GM18873 (cell line): ENCODE measurements at regions not wholly inside any gene's neighbourhood (a gene's known extent, or its start where the extent isn't known, plus 50 kb on each side); places are given as distances from the start of the nearest gene placed in this dataset.
"Not testable (repeated sequence)": the region's sequence is repeated elsewhere in the genome, so short reads cannot be mapped to it uniquely, and the experiment has no call there.

Experiments
- ATAC-seq: cut with Tn5 transposase; IDR thresholded peaks from one replicate; pipeline ENCODE4 v1.9.1; 2021; ENCODE audit warnings: mild to moderate bottlenecking, moderate library complexity, moderate number of reproducible peaks; ENCODE audit not compliant: unreplicated experiment, low FRiP score

GRCh38 chr4:140219567-140219966, 65.6 kb upstream of the MAML3 start:
- no peak for ATAC-seq

- not testable (repeated sequence) for ATAC-seq
Measured at GRCh38 chr4:140219070-140219469, 65.1 kb upstream of the MAML3 start.

- no peak for ATAC-seq
Measured at GRCh38 chr4:140213749-140214148, 59.8 kb upstream of the MAML3 start.

GRCh38 chr4:140213116-140213515, 59.1 kb upstream of the MAML3 start:
- ATAC-seq: no peak

- no peak for ATAC-seq
Measured at GRCh38 chr4:140212646-140213045, 58.7 kb upstream of the MAML3 start.

GRCh38 chr4:140212194-140212593, 58.2 kb upstream of the MAML3 start:
- no peak for ATAC-seq

- no peak for ATAC-seq
Measured at GRCh38 chr4:140211693-140212092, 57.7 kb upstream of the MAML3 start.

- ATAC-seq: no peak
Measured at GRCh38 chr4:140211161-140211560, 57.2 kb upstream of the MAML3 start.

- no peak for ATAC-seq
Measured at GRCh38 chr4:140208921-140209320, 54.9 kb upstream of the MAML3 start.
